Endodermal cell (in vitro differentiated cells): ENCODE measurements at regions not wholly inside any gene's neighbourhood (a gene's known extent, or its start where the extent isn't known, plus 50 kb on each side); places are given as distances from the start of the nearest gene placed in this dataset.
A peak's percentile ranks its signal among the peaks of the same experiment; 100 is the strongest.

Source experiments
- DNase-seq: peaks from one replicate; pipeline ENCODE4 v3.0.0-alpha.2; 2017
- H3K27ac ChIP-seq: 2 replicates; pipeline ENCODE4 v1.5.1; 2013; ENCODE audit warnings: mild to moderate bottlenecking, low read depth, low read length, moderate library complexity
- H3K27me3 ChIP-seq: 2 replicates; pipeline ENCODE4 v1.6.1; 2013; ENCODE audit warnings: mild to moderate bottlenecking, low read length, moderate library complexity; ENCODE audit not compliant: insufficient read depth, control insufficient read depth, poor library complexity, severe bottlenecking
- H3K36me3 ChIP-seq: 2 replicates; pipeline ENCODE4 v1.7.0; 2013; ENCODE audit warnings: mild to moderate bottlenecking, low read length, moderate library complexity; ENCODE audit not compliant: control insufficient read depth, insufficient read depth
- H3K4me1 ChIP-seq: one replicate; pipeline ENCODE4 v1.7.0; 2013; ENCODE audit warnings: low read length; ENCODE audit not compliant: control insufficient read depth, insufficient read depth
- H3K4me3 ChIP-seq: 2 replicates; pipeline ENCODE4 v1.5.1; 2013; ENCODE audit warnings: mild to moderate bottlenecking, low read length, moderate library complexity
- H3K9ac ChIP-seq: 2 replicates; pipeline ENCODE4 v1.6.1; 2013; ENCODE audit warnings: mild to moderate bottlenecking, low read length, moderate library complexity; ENCODE audit not compliant: poor library complexity, severe bottlenecking; ENCODE audit errors: extremely low read depth
- H3K9me3 ChIP-seq: 2 replicates; pipeline ENCODE4 v1.6.1; 2013; ENCODE audit warnings: mild to moderate bottlenecking, low read length, moderate library complexity; ENCODE audit not compliant: control insufficient read depth
- H3K27ac Mint-ChIP-seq: 2 replicates; pipeline ENCODE4 v1.8.0; 2020; ENCODE audit warnings: mixed read lengths
- H3K27me3 Mint-ChIP-seq: 2 replicates; pipeline ENCODE4 v1.8.0; 2021; ENCODE audit warnings: mild to moderate bottlenecking, mixed read lengths; ENCODE audit not compliant: insufficient read depth
- H3K36me3 Mint-ChIP-seq: 2 replicates; pipeline ENCODE4 v1.8.0; 2020; ENCODE audit warnings: low read depth, mixed read lengths
- H3K4me1 Mint-ChIP-seq: 2 replicates; pipeline ENCODE4 v1.8.0; 2020; ENCODE audit warnings: mixed read lengths
- H3K4me3 Mint-ChIP-seq: 2 replicates; pipeline ENCODE4 v1.8.0; 2020; ENCODE audit warnings: mild to moderate bottlenecking, moderate library complexity, mixed read lengths
- H3K9me3 Mint-ChIP-seq: 2 replicates; pipeline ENCODE4 v1.8.0; 2020; ENCODE audit warnings: mild to moderate bottlenecking, mixed read lengths
- WGBS, 2 experiments: methylation state at CpG; one replicate each; pipeline versions ENCODE4 v1.1.5 to v1.1.7; 2013; ENCODE audit warnings: missing lambda C conversion rate in 2 of 2, mixed read lengths in 1 of 2; ENCODE audit not compliant: insufficient coverage in 1 of 2, insufficient read length in 1 of 2; 5-methylcytosine and 5-hydroxymethylcytosine counted together
- TF ChIP-seq, protein P1 (sequence below): fragments of 200-600 bp; sonication (generic); conservative IDR thresholded peaks from 2 replicates; pipeline ENCODE4 v1.5.0; 2021; ENCODE audit warnings: antibody characterized with exemption, mild to moderate bottlenecking

DNA sequence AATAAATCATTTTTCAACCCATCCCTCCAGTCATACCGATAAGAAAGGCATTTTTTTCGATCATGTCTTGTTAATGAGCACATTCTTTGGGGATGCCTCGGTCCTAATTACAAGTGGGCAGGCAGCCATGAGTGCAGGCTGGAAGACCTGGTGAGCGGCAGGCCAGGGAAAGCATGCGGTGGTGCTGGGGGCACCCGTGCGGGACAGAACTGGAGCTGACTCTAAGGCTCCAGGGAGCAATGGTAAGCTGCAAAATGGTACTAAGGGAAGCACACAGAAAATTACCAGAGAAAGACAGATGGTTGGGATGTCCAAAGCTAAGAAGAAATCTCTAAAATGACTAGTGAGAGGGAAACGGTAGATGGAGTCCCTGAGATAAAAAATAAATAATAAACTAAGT, 411.0 kb upstream of the AGA start:
- H3K36me3 ChIP-seq = no peaks in the 10 kb centered on the region
- H3K27ac Mint-ChIP-seq = no peak overlapping the region
- no peaks in the 10 kb centered on the region for H3K36me3 Mint-ChIP-seq
- H3K4me1 ChIP-seq = no peaks in the 10 kb centered on the region
- no peak for DNase-seq
- TF ChIP-seq, protein P1, sequence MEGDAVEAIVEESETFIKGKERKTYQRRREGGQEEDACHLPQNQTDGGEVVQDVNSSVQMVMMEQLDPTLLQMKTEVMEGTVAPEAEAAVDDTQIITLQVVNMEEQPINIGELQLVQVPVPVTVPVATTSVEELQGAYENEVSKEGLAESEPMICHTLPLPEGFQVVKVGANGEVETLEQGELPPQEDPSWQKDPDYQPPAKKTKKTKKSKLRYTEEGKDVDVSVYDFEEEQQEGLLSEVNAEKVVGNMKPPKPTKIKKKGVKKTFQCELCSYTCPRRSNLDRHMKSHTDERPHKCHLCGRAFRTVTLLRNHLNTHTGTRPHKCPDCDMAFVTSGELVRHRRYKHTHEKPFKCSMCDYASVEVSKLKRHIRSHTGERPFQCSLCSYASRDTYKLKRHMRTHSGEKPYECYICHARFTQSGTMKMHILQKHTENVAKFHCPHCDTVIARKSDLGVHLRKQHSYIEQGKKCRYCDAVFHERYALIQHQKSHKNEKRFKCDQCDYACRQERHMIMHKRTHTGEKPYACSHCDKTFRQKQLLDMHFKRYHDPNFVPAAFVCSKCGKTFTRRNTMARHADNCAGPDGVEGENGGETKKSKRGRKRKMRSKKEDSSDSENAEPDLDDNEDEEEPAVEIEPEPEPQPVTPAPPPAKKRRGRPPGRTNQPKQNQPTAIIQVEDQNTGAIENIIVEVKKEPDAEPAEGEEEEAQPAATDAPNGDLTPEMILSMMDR = no peak
- no peaks in the 10 kb centered on the region for H3K27me3 ChIP-seq
- H3K9ac ChIP-seq = no peak overlapping the region
- H3K9me3 Mint-ChIP-seq = peaks cover 4% of the 10 kb centered on the region
- H3K9me3 ChIP-seq = peaks cover 6% of the 10 kb centered on the region
- 89 to 94% methylated on average over 5 to 8 of the region's 8 CpGs for WGBS, 2 experiments
- no peak overlapping the region for H3K27ac ChIP-seq
- no peaks in the 10 kb centered on the region for H3K4me1 Mint-ChIP-seq
- no peak overlapping the region for H3K4me3 ChIP-seq
- no peaks in the 10 kb centered on the region for H3K27me3 Mint-ChIP-seq
- no peak overlapping the region for H3K4me3 Mint-ChIP-seq

DNA sequence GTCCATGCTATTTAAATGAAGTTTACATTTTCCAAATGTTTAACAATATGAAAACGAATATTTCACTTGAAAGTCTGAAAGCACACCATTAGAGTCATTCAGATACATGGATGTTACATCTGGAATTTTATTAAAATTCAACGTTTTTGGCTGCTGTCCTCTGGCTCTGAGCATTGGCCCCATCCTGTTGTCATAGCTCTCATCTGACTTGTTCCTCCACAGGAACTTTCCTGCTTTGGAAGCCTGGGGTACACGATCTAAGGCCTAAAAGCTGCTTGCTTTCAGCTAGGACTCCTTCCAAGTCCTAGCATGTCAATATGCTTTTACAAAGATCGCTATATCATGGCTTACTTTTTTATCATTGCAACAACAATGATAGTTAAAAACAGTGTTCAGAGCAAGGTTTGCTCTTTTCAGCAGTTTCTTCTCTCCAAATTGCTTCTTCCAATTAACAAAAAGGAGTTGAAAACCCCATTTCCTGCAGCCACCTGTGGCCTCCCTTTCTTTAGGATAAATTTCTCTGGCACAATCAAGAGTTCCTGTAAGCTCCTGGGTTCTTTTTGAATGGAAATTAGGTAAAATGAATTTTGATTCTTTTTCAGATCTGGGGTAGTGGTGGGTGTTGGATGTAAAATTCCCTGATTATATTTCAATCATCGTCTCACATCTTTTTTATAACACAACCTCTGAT, 413.4 kb upstream of the AGA start:
- H3K27me3 ChIP-seq = no peaks in the 10 kb centered on the region
- Mint-ChIP-seq H3K36me3 (no peaks in the 10 kb centered on the region), H3K9me3 (no peaks in the 10 kb centered on the region), H3K27me3 (no peaks in the 10 kb centered on the region), H3K4me1 (no peaks in the 10 kb centered on the region), H3K4me3 (no peak overlapping the region), H3K27ac (peak overlapping the region; percentile 60)
- no peak for DNase-seq
- H3K27ac ChIP-seq = no peak overlapping the region
- TF ChIP-seq, protein P1 = no peak
- H3K4me3 ChIP-seq = no peak overlapping the region
- WGBS, 2 experiments = 68 to 76% methylated on average over 3 to 5 of the region's 5 CpGs
- H3K36me3 ChIP-seq = no peaks in the 10 kb centered on the region
- no peaks in the 10 kb centered on the region for H3K4me1 ChIP-seq
- H3K9ac ChIP-seq = no peak overlapping the region
- no peaks in the 10 kb centered on the region for H3K9me3 ChIP-seq

DNA sequence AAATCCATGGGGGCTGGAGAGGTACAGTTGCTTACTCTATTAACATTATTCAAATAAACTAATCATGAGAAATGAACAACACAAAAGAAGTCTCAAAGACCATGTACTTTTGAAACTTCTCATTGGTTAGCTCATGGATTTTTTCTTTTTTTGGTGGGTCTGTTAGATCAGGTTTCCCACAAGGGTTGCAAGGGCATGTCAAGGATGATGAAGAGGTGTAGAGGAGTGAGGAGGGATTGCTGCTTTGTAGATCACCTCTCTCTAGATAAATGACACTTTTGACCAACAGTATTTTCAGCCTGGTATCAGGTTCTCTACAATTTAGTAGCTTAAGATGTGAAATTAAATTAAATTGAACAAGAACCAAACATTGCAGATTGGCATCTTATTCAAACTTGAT, 417.9 kb upstream of the AGA start:
- no peaks in the 10 kb centered on the region for H3K27me3 Mint-ChIP-seq
- no peaks in the 10 kb centered on the region for H3K9me3 Mint-ChIP-seq
- Histone ChIP-seq H3K27me3 (no peaks in the 10 kb centered on the region), H3K36me3 (no peaks in the 10 kb centered on the region), H3K4me3 (no peak overlapping the region), H3K27ac (no peak overlapping the region), H3K4me1 (no peaks in the 10 kb centered on the region), H3K9me3 (no peaks in the 10 kb centered on the region), H3K9ac (no peak overlapping the region)
- H3K4me1 Mint-ChIP-seq = no peaks in the 10 kb centered on the region
- H3K27ac Mint-ChIP-seq = no peak overlapping the region
- TF ChIP-seq, protein P1 = no peak
- no peak overlapping the region for H3K4me3 Mint-ChIP-seq
- DNase-seq = no peak
- no peaks in the 10 kb centered on the region for H3K36me3 Mint-ChIP-seq
